NCI-H748 (cell line): ENCODE measurements at regions not wholly inside any gene's neighbourhood (a gene's known extent, or its start where the extent isn't known, plus 50 kb on each side); places are given as distances from the start of the nearest gene placed in this dataset.

Experiments used
- DNase-seq: peaks from one replicate; lab custom pipeline; 2025; ENCODE audit not compliant: unreplicated experiment; lab: John Stamatoyannopoulos, UW

GRCh38 chr2:226443112-226443511, 356.5 kb downstream of the IRS1 start:
- DNase-seq: no peak

- DNase-seq: no peak
These were observed 359.3 kb downstream of the IRS1 start for GRCh38 chr2:226440127-226440918.

GRCh38 chr2:226439337-226439736, 360.3 kb downstream of the IRS1 start:
- no peak for DNase-seq

GRCh38 chr2:226435146-226435545, 364.5 kb downstream of the IRS1 start:
- DNase-seq: no peak

GRCh38 chr2:226434702-226435101, 364.9 kb downstream of the IRS1 start:
- no peak for DNase-seq

- DNase-seq: no peak
These were observed 368.2 kb downstream of the IRS1 start for GRCh38 chr2:226431288-226431948.

- DNase-seq: no peak
These were observed 370.1 kb downstream of the IRS1 start for GRCh38 chr2:226429476-226429875.

- DNase-seq: no peak
These were observed 371.9 kb downstream of the IRS1 start for GRCh38 chr2:226427538-226428307.

- no peak for DNase-seq
These were observed 373.3 kb downstream of the IRS1 start for GRCh38 chr2:226426292-226426736.

- no peak for DNase-seq
These were observed 374.6 kb downstream of the IRS1 start for GRCh38 chr2:226424971-226425370.

- DNase-seq: no peak
These were observed 376.1 kb downstream of the IRS1 start for GRCh38 chr2:226423498-226423960.

- no peak for DNase-seq
These were observed 379.0 kb downstream of the IRS1 start for GRCh38 chr2:226420646-226421045.

- DNase-seq: no peak
These were observed 381.1 kb downstream of the IRS1 start for GRCh38 chr2:226418521-226418920.

GRCh38 chr2:226414335-226414734, 385.3 kb downstream of the IRS1 start:
- DNase-seq: no peak

- DNase-seq: no peak
These were observed 386.0 kb downstream of the IRS1 start for GRCh38 chr2:226413498-226414130.

GRCh38 chr2:226411727-226412360, 387.8 kb downstream of the IRS1 start:
- no peak for DNase-seq

- no peak for DNase-seq
These were observed 388.4 kb downstream of the IRS1 start for GRCh38 chr2:226411205-226411604.

GRCh38 chr2:226410247-226410835, 389.3 kb downstream of the IRS1 start:
- DNase-seq: no peak

GRCh38 chr2:226409134-226409533, 390.5 kb downstream of the IRS1 start:
- no peak for DNase-seq

- no peak for DNase-seq
These were observed 391.5 kb downstream of the IRS1 start for GRCh38 chr2:226408141-226408540.
